Activated CD4-positive, alpha-beta memory T cell treated with anti-CD3 and anti-CD28 coated beads, Interleukin-2, amount 10 ng/mL, durations not matched to agents 7 days and 5 days (primary cell): ENCODE measurements at regions not wholly inside any gene's neighbourhood (a gene's known extent, or its start where the extent isn't known, plus 50 kb on each side); places are given as distances from the start of the nearest gene placed in this dataset.
"Not testable (repeated sequence)": the region's sequence is repeated elsewhere in the genome, so short reads cannot be mapped to it uniquely, and the experiment has no call there.

ENCODE experiments used
- CTCF ChIA-PET: fragments of 350-600 bp; sonication (Branson Sonifier 250); formaldehyde crosslinking; loops from one replicate; lab custom pipeline; 2021; ENCODE audit warnings: antibody characterized with exemption, inconsistent platforms; lab: Charles Lee
- POLR2A ChIA-PET: fragments of 350-600 bp; sonication (Branson Sonifier 250); formaldehyde crosslinking; loops from one replicate; lab custom pipeline; 2021; ENCODE audit warnings: antibody characterized with exemption; lab: Charles Lee
- DNase-seq: peaks from one replicate; pipeline ENCODE4 v3.0.0-alpha.2; 2020
- H3K27ac Mint-ChIP-seq: one replicate; pipeline ENCODE4 v1.8.0; 2021; ENCODE audit warnings: mild to moderate bottlenecking, mixed read lengths
- H3K27me3 Mint-ChIP-seq: one replicate; pipeline ENCODE4 v1.8.0; 2021; ENCODE audit warnings: mixed read lengths
- H3K36me3 Mint-ChIP-seq: one replicate; pipeline ENCODE4 v1.8.0; 2021; ENCODE audit warnings: low read depth, mixed read lengths
- H3K4me1 Mint-ChIP-seq: one replicate; pipeline ENCODE4 v1.8.0; 2021; ENCODE audit warnings: mixed read lengths
- H3K4me3 Mint-ChIP-seq: one replicate; pipeline ENCODE4 v1.8.0; 2021; ENCODE audit warnings: mild to moderate bottlenecking, mixed read lengths
- H3K9me3 Mint-ChIP-seq: one replicate; pipeline ENCODE4 v1.8.0; 2021; ENCODE audit warnings: mixed read lengths

DNA sequence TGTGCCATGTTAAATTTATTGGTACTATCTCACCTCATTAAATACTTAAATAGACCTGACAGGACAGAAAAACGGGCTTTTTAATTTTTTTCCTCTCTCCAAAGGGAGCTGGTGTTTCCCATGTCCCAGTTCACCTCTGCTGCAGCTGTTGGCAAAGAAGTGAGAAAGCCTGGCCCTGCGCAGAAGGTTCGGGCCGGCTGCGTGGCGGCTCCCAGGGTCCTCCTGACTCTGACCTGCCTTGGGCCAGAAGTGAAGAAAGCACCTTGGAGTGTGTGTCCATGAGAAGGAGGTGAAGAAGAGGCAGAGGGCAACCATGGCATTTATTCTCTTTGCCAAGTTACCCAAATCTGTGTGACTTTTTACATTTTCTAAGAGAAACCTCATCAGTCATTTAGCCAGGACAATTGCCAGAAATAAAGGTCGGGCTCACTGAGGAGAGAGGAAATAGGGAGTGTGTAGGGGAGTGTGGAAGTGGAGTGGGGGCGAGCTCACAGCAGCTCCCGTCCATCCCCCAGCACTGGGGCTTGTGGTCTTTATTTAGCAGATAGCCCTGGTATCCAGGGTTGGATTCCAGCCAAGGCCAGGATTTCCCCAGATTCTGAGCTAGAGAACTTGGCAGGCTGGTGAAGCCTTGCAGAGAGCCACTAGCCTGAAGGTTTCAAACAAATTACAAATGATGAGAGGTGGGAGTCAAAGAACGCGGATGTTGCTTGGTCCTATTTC lies 102.4 kb upstream of the CADM1 start:
- Mint-ChIP-seq H3K4me1 (no peaks in the 10 kb centered on the region), H3K27ac (no peak overlapping the region), H3K27me3 (no peaks in the 10 kb centered on the region), H3K4me3 (no peak overlapping the region), H3K9me3 (peaks cover 2% of the 10 kb centered on the region), H3K36me3 (no peaks in the 10 kb centered on the region)
- DNase-seq, result no peak
- ChIA-PET CTCF (no interaction called here), POLR2A (no interaction called here)

DNA sequence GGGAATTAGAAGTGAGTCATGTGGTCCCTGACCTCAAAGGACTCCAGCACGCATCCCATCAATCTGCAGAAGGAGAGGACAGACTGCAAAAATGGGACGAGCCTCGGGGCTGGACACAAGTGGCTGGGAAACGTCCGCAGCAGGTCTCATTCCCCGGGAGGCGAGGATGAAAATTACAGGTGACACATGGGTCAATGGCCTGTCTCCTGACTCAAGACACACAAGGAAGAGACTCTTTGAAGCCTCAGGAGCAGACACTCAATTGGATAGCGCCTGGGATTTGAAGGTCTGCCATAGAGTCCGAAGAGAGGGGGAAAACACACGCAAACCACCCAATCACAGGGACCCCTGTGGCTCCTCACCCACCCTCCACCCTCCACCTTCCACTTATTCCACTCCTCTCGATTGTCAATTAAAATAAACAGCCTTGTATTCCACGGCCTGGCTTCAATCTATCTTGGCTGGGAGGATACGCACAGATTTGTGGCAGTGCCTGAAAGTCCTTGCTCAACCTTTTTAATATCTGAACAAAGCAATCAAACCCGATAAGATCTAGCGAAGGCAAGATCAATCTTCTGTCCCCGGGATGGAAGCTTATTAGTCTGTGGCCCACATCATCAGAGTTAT lies 101.8 kb upstream of the CADM1 start:
- Mint-ChIP-seq H3K4me3 (no peak overlapping the region), H3K9me3 (peaks cover 2% of the 10 kb centered on the region), H3K4me1 (no peaks in the 10 kb centered on the region), H3K27ac (no peak overlapping the region), H3K27me3 (no peaks in the 10 kb centered on the region), H3K36me3 (no peaks in the 10 kb centered on the region)
- CTCF ChIA-PET, result no interaction called here
- no peak for DNase-seq
- POLR2A ChIA-PET, result no interaction called here

DNA sequence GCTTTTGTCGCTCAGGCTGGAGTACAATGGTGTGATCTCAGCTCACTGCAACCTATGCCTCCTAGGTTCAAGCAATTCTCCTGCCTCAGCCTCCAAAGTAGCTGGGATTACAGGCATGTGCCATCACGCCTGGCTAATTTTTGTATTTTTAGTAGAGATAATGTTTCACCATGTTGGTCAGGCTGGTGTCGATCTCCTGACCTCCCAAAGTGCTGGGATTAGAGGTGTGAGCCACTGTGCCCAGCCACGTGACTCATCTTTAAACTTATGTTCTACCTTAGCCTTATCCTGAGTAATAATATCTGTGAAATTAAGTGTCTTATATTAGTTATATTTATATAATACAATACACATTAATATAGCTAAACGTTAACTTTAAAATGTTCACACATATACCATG lies 101.2 kb upstream of the CADM1 start:
- H3K9me3 Mint-ChIP-seq, POLR2A ChIA-PET, H3K27ac Mint-ChIP-seq, H3K36me3 Mint-ChIP-seq, DNase-seq, H3K27me3 Mint-ChIP-seq, H3K4me1 Mint-ChIP-seq, H3K4me3 Mint-ChIP-seq, CTCF ChIA-PET: not testable (repeated sequence)

DNA sequence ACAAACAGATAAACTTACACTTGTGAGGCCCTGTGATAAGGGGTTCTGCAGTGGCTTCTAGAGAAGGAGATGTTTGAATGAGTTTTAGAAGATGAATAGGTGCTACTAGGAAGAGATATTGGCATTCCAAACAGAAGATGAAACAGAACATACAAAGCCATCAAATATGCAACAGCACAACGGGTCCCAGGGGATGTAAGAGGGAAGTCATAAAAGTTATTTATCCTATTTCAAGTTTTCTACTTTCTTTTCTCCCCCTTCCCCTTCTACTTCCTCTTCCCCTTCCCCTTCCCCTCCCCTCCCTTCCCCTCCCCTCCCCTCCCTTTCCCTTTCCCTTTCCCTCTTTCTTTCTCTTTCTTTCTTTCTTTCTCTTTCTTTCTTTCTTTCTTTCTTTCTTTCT lies 94.9 kb upstream of the CADM1 start:
- no peak for DNase-seq
- CTCF ChIA-PET, result no interaction called here
- POLR2A ChIA-PET, result no interaction called here
- no peaks in the 10 kb centered on the region for H3K27me3 Mint-ChIP-seq
- no peak overlapping the region for H3K4me3 Mint-ChIP-seq
- peaks cover 2% of the 10 kb centered on the region for H3K9me3 Mint-ChIP-seq
- no peaks in the 10 kb centered on the region for H3K4me1 Mint-ChIP-seq
- H3K27ac Mint-ChIP-seq, result no peak overlapping the region
- no peaks in the 10 kb centered on the region for H3K36me3 Mint-ChIP-seq

DNA sequence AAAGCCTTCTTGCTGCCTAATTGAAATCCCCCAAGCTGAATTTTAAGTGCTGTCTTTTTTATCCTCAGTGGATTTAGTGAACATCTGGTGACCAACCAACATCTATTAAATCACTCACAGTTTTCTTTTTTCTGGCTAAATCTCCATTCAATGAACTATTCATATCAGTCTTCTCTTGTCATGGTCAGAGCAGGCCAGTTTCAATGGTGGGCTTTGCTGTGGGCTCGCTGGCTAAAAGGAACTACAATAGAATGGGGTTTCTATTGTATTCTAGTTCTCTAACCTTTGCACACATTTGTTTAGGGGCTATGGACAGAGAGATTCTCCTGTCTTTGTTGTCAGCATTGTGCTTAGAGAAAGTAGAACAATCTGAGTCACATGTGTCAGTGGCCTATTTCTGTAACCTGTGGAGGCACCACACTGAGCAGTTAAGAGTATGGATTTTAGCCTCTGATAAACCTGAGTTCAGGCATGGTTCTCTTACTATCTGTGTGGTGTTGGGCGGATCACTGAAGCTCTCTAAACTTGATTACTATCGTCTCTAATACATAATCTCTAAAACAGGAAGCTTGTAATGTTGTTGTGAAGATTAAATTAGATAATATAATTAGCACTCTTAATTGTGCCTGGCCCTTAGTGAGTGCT lies 94.2 kb upstream of the CADM1 start:
- Mint-ChIP-seq H3K36me3 (no peaks in the 10 kb centered on the region), H3K27me3 (no peaks in the 10 kb centered on the region), H3K9me3 (peaks cover 2% of the 10 kb centered on the region), H3K4me1 (no peaks in the 10 kb centered on the region), H3K4me3 (no peak overlapping the region), H3K27ac (no peak overlapping the region)
- ChIA-PET CTCF (no interaction called here), POLR2A (no interaction called here)
- no peak for DNase-seq

DNA sequence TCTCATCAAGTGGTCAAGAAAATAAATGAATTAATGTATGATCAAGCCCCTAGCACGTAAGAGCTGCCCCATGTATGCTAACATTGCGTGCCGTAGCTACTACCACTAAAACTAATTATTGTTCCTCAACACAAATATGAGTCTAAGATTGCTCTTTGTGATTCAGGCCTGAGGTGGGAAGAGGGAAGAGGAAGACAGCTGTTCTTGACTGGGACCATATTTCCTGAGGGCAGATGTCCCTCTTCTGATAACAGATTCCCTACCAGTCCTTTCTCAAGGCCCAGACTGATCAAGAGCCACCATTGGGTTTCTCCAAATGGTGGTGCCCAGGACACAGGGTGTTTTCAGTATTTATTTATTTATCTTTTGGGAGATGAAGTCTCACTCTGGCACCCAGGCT lies 87.2 kb upstream of the CADM1 start:
- Mint-ChIP-seq H3K27ac (no peak overlapping the region), H3K9me3 (peaks cover 13% of the 10 kb centered on the region), H3K36me3 (no peaks in the 10 kb centered on the region), H3K4me3 (no peak overlapping the region), H3K4me1 (no peaks in the 10 kb centered on the region), H3K27me3 (no peaks in the 10 kb centered on the region)
- DNase-seq, result no peak
- POLR2A ChIA-PET, result no interaction called here
- CTCF ChIA-PET, result no interaction called here

DNA sequence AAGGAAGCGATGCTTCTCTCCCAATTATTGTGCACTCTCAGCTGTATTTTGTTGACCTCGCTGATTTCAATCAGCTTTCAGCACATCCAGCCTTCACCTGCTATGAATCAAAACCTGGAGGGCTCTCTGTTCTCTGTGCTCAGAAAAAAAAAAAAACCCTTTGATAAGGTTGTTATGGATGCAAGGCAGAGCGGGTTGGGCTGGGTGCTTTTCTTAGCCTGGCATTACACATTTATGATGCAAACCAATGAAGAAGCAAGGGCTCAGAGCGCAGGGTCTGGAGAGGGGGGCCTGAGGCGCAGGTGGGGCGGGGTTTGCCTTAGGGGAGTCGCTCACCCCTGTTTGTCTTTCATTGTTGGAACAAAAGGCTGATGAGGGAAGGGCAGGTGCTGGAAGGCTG lies 86.0 kb upstream of the CADM1 start:
- Mint-ChIP-seq H3K4me3 (no peak overlapping the region), H3K27ac (no peak overlapping the region), H3K36me3 (no peaks in the 10 kb centered on the region), H3K9me3 (peaks cover 13% of the 10 kb centered on the region), H3K4me1 (no peaks in the 10 kb centered on the region), H3K27me3 (no peaks in the 10 kb centered on the region)
- ChIA-PET POLR2A (no interaction called here), CTCF (no interaction called here)
- no peak for DNase-seq

DNA sequence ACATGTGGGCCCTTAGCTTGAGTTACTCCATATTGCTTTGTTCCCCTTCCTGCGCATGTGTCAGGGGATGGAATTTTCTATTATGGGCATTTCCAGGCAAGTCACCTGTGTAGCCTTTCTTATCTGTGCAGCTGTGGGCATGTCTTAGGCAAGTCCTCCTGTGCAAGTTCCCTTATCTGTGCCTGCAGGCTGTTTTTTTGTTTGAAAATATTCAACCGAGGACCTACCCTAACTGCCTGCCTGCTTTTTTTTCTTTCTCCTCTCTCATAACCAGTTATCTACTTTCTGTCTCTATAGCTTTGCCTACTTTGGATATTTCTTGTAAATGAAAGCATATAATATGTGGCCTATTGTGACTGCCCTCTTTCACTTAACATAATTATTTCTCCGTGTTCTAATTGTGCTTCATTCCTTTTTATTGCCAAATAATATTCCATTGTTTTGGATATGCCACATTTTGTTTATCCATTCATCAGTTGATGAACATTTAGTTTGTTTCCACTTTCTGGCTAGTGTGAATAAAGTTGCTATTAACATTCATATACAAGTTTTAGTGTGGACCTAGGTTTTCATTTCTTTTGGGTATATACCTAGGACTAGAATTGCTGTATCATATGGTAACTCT lies 83.6 kb upstream of the CADM1 start:
- Mint-ChIP-seq H3K27me3 (no peaks in the 10 kb centered on the region), H3K36me3 (no peaks in the 10 kb centered on the region), H3K9me3 (peaks cover 10% of the 10 kb centered on the region), H3K27ac (no peak overlapping the region), H3K4me1 (no peaks in the 10 kb centered on the region), H3K4me3 (no peak overlapping the region)
- ChIA-PET CTCF (no interaction called here), POLR2A (no interaction called here)
- DNase-seq, result no peak

DNA sequence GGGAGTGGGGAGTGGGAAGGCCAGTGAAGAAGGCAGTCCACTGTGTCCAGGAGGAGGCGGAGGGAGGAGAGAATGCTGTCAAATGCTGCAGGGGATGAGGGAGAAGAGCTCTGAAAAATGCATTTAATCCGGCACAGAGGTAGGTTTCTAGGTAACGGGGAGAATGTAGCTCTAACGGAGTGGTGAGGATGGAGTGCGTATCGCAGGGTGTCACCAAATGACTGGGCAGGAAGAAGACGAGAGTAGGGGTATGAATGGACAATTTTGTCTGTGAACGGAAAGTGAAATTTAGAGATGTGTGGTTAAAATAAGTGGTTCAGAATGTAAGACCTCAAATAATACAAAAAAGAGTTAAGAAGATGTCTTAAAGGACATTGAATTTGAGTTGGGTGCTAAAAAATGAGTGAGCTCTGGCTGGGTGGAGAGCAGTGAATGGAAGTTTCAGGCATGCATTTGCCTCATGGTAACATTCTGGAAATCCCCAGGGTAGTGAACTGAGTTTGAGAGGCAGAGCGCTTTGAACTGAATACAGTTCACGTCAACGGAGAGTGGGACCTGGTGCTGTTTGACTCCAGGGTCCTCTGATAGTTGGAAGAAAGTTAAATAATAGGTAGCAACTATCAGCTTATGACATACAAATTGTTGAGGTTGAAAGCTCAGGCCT lies 81.3 kb upstream of the CADM1 start:
- no peak overlapping the region for H3K27ac Mint-ChIP-seq
- POLR2A ChIA-PET, result no interaction called here
- H3K9me3 Mint-ChIP-seq, result peaks cover 6% of the 10 kb centered on the region
- no peaks in the 10 kb centered on the region for H3K4me1 Mint-ChIP-seq
- no peak overlapping the region for H3K4me3 Mint-ChIP-seq
- no peaks in the 10 kb centered on the region for H3K36me3 Mint-ChIP-seq
- CTCF ChIA-PET, result interaction anchor here (0.6 kb wide), 1 partner anchor 753 kb away, joined by 3 read pairs; no protein-coding TSS in a partner anchor
- H3K27me3 Mint-ChIP-seq, result no peaks in the 10 kb centered on the region
- peak; percentile 17 for DNase-seq

DNA sequence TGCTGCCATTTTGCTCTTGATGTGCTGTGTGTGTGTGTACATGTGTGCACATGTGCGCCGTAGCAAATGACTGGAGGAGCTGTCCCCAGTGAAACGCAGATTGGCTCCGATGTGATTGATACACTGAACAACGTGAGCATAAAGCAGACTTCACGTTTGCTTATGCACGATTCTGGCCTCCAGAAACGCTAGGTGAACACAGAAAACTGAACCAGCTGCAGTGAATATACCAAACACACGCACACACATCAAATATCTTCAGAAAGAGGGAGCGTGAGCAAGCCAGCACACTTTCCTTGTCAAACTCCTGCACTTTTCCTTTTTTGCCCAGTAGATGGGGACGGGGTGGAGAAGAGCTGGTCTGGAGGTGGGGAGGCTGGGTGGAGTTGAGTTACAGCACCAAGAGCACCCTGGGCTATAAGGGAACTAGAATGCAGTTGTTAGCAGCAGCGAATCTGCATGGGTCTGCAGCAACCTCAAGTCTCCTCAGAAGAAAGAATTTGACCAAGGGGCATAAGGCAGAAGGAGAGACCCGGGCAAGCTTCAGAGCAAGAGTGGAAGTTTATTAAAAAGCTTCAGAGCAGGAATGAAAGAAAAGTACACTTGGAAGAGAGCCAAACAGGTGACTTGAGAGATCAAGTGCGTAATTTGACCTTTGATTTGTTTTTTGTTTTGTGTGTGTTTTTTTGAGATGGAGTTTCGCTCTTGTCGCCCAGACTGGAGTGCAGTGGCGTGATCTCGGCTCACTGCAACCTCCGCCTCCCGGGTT lies 77.8 kb upstream of the CADM1 start:
- CTCF ChIA-PET, result no interaction called here
- no peak for DNase-seq
- H3K9me3 Mint-ChIP-seq, result peaks cover 2% of the 10 kb centered on the region
- no peaks in the 10 kb centered on the region for H3K27me3 Mint-ChIP-seq
- POLR2A ChIA-PET, result no interaction called here
- no peak overlapping the region for H3K4me3 Mint-ChIP-seq
- no peaks in the 10 kb centered on the region for H3K36me3 Mint-ChIP-seq
- H3K27ac Mint-ChIP-seq, result no peak overlapping the region
- no peaks in the 10 kb centered on the region for H3K4me1 Mint-ChIP-seq

DNA sequence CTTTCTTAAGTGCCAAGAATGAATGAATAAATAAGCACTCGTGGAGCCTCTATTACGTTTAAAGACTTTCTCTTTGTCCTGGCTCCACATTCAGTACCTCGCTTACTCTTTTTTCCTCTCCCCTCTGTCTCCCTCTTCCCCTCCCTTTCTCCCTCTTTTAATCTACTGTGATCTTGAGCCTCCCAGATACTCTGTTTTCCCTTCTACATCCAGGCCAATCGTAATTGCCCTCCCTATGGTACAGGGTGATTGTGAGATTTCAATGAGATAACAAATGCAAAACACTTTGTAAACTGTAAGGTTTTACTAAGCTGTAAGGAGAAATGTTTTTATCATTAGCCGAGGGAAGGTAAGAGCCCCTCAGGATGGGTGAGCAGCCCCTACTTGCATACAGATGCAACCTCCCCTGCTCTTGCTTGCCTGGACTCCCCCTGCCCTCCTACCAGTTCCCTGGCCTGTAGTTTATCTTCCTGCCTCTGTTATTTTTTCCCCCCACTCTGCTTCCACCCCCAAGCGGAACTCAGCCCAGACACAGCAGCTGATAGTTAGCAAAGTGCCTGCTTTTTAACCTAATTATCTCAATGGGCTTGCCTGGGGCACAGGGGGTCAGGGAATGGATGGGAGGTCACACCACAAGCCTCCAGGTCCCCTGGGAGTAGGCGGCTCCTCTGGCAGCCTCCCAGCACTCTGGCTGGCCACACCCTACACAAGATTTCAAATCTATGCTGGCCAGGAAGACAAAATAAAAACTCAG lies 76.9 kb upstream of the CADM1 start:
- no peak for DNase-seq
- Mint-ChIP-seq H3K27ac (no peak overlapping the region), H3K36me3 (no peaks in the 10 kb centered on the region), H3K9me3 (no peaks in the 10 kb centered on the region), H3K4me3 (no peak overlapping the region), H3K4me1 (no peaks in the 10 kb centered on the region), H3K27me3 (no peaks in the 10 kb centered on the region)
- POLR2A ChIA-PET, result no interaction called here
- CTCF ChIA-PET, result no interaction called here

DNA sequence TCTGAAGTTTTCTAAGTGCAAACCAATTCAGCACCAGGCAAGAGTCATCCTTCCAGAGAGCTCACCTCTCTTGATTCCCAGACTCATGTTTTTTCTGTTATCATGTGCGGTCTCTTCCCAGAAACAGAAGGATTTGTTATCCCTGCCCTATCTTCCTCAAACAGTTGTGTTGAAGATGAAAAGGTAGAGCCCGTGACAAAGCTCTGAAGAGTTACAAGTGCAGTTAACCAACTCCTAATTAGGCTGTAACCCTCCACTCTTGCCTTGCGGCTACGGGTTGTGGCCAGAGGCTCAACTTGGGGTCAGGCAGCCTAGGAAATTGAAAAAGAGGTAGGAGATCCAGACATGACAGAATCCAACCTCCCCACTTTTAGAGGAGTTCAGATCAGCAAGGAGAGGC lies 76.2 kb upstream of the CADM1 start:
- H3K4me3 Mint-ChIP-seq, result no peak overlapping the region
- H3K27ac Mint-ChIP-seq, result no peak overlapping the region

More for the DNA sequence above, 76.2 kb upstream of the CADM1 start:
- Mint-ChIP-seq H3K36me3 (no peaks in the 10 kb centered on the region), H3K27me3 (no peaks in the 10 kb centered on the region), H3K4me1 (no peaks in the 10 kb centered on the region), H3K9me3 (no peaks in the 10 kb centered on the region)
- ChIA-PET CTCF (no interaction called here), POLR2A (no interaction called here)
- DNase-seq, result no peak
